Limb (tissue), 2 donors: ENCODE measurements at regions not wholly inside any gene's neighbourhood (a gene's known extent, or its start where the extent isn't known, plus 50 kb on each side); places are given as distances from the start of the nearest gene placed in this dataset.

Experiments
- DNase-seq, 2 donors: peaks; one replicate each; pipeline ENCODE4 v3.0.0-alpha.2; 2016; ENCODE audit errors: extremely low spot score in 2 of 2

- no peak for DNase-seq
These were observed 113.8 kb downstream of the CYB561 start for GRCh38 chr17:63332286-63332685.

DNA sequence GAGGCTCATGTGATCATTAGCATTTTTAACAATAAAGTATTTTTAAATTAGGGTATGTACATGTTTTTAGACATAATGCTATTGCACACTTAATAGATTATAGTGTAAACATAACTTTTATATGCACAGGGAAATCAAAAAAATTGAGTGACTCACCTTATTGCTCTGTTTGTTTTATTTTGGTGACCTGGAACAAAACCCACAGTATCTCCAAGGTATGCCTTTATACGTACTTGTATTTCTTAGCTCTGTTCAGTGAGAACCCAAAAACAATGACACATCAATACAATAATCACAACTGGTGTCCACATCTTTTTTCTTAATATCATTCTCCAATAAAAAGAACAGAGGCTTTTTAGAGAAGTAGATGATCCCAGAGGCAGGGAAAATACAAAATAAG is 112.2 kb downstream of the CYB561 start:
- no peak for DNase-seq

- DNase-seq: no peak
These were observed 110.3 kb downstream of the CYB561 start for GRCh38 chr17:63335831-63336230.

- no peak for DNase-seq
These were observed 108.5 kb downstream of the CYB561 start for GRCh38 chr17:63337579-63337978.

DNA sequence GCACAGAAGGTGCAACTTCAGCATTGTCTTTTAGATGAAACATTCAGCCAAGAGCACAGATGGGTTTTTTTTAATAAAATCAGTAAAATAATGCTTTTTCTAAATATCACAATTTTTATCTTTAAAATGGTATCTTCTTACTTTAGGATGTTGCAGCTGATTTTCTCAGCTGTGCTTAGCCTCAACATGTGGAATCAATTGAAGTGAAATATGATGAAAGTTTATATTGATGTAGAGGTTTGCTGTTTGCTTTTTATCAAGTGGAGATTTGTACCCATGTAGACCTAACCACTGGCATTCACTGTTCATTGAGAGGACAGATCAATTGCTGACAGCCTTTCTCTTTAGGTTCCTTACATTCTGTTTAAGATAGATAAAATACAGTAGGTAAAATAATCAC is 107.8 kb downstream of the CYB561 start:
- DNase-seq: no peak

DNA sequence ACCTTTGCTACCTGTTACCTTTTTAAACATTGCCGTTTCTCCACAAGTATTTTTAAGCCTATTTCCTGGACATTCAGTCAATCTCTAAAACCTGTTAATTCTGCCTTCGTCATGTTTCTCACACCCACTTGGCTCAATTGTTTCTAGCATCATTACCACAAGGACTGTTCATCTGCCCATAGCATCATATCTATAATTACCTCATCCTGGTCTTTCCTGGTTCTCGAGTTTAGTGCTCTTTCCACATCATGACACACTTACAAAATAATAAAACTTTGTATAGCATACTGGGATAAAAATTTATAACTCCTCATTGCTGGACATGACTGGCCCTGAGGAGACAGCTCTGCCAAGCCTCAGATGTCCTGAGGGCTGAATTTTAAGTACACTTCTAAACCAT is 104.8 kb downstream of the CYB561 start:
- no peak for DNase-seq

- no peak for DNase-seq
These were observed 101.7 kb downstream of the CYB561 start for GRCh38 chr17:63344383-63344782.

DNA sequence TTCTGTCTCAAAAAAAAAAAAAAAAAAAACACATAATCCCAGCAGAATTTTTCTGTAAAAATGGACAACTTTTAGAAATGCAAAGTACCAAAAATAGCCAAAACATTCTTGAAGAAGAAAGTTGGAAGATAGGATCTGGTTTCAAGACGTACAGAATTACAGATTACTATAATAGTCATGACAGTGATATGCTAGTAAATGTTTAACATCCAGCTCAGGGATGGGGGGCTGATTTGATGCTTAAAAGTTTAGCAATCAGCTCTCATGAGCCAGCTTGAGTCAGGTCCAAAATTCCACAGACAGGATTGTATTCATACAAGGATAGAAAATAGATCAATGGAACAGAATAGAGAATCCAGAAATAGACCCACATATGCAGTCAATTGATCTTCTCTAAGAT is 100.5 kb downstream of the CYB561 start:
- no peak for DNase-seq

- DNase-seq: no peak
These were observed 98.6 kb downstream of the CYB561 start for GRCh38 chr17:63347475-63347874.

- DNase-seq: no peak
These were observed 96.6 kb downstream of the CYB561 start for GRCh38 chr17:63349478-63350000.

GRCh38 chr17:63350364-63350763 is 95.7 kb downstream of the CYB561 start:
- DNase-seq: no peak

- no peak for DNase-seq
These were observed 91.8 kb downstream of the CYB561 start for GRCh38 chr17:63354256-63354655.

DNA sequence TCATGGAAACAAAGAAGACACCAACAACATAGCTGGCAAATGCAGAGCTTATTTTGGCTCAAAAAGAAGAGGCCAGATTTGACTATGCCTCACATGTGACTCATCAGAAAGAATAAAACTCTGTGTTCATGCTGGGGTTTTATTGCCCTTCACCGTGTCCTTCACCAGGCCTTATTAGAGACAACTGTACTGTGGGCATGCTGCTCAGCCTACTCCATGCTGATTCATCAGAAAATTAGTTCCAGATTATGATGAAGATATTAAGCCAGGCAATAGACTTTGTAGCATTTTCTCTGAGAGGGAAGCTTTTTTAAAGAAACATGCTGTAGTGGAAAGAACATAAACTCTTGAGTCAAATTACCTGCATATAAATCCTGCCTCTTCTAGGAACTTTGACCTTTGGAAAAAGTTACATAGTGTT is 89.8 kb downstream of the CYB561 start:
- no peak for DNase-seq

GRCh38 chr17:63358111-63358839 is 87.8 kb downstream of the CYB561 start:
- DNase-seq: no peak

DNA sequence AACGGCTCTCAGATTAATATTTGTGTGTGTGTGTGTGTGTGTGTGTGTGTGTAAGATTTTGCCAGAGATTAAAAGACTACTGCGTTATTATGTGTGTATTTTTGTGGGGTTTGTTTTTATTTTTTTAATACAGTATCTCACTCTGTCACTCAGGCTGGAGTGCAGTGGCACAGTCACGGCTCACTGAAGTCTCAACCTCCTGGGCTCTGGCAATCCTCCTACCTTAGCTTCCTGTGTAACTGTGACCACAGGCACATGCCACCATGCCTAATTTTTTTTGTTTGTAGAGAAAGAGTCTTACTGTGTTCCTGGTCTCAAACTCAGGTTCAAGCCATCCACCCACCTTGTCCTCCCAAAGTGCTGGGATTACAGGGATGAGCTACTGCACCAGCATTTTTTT is 87.2 kb downstream of the CYB561 start:
- DNase-seq: no peak

DNA sequence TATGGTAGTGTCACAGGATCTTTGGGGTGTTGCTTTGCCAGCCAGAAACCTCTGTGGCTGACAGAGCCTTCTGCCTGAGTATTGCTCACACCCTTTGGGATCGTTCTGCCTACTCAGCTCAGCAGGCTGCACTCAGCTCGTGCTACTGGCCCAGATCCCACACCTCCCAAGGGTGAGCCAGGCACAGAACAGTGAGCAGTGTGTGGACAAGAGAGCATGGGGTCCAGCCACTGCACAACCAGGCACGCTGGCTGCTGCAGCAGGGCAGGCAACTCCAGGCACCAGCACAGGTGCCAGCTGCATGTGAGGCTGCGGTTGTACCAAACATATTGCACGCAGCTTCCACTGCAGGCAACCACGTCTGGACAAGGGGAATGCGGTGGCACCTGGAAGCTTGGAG is 84.9 kb downstream of the CYB561 start:
- no peak for DNase-seq

DNA sequence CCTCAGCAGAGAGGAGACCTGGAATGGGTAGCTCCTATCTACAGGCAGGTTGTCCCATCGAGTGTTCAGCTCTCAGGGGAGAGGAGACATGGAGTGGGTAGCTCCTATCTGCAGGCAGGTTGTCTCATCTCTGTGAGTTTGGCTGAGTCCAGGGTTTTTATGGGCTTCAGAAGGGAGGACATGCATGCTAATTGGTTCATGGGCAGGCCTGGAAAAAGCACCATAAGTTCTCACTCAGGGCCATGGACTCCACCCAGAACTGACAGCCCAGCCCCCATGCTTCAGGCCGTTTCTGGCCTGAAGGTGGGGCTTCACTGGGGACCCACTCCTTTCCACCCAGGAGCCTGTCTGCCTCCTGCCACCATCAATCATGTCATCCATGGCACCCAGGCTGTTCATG is 84.0 kb downstream of the CYB561 start:
- DNase-seq: no peak

GRCh38 chr17:63364387-63364786 is 81.7 kb downstream of the CYB561 start:
- no peak for DNase-seq

DNA sequence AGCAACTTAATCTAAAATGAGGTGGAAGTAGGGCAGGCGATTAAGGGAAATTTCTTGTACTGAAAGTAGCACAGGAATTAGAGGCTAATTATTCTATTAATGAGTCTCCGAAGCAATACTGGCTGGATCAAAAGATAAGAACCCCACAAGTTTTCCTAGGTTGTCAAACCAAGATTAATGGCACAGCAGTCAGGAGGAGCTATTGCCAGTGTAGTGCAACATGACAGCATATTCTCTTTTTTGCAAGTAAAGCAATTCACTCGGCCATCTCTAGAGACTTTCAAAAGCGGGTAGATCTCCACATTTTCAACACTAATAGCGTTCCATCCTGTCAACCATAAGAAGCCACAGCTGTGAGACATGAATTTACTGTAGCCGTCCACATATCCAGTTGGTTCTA is 81.2 kb downstream of the CYB561 start:
- DNase-seq: no peak

GRCh38 chr17:63365366-63366240 is 80.5 kb downstream of the CYB561 start:
- DNase-seq: no peak

DNA sequence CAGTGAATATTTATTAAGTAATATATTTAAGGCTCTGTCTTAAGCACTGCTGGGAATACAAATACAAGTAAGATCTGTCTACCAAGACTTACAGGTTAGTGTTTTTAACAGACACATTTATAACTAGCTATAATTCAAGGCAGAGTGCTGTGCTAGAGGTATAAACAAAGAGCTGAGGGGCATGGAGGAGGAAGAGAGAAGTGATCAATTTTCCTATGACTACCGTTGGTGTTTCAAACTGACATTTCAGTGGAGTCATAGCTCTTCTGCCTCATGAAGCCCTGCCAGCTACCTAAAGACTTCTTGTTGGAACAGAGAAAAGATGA is 79.9 kb downstream of the CYB561 start:
- DNase-seq: no peak

DNA sequence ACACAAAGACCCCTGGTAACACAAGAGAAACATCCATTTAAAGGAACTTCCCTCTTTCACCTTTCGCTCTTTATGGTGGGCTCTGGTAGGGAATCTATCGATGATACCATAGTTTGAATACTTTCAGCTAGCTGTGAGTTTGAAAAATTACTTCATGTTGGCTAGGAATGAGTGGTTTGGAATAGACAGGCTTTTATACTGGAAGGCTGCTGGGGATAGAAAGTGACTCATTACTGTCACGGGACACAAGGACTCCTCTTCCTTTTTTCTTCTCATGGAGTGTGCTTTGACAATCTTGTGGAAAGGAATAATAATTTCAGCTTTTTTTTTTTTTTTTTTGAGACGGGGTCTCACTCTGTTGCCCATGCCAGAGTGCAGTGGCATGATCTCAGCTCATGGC is 76.9 kb downstream of the CYB561 start:
- no peak for DNase-seq

DNA sequence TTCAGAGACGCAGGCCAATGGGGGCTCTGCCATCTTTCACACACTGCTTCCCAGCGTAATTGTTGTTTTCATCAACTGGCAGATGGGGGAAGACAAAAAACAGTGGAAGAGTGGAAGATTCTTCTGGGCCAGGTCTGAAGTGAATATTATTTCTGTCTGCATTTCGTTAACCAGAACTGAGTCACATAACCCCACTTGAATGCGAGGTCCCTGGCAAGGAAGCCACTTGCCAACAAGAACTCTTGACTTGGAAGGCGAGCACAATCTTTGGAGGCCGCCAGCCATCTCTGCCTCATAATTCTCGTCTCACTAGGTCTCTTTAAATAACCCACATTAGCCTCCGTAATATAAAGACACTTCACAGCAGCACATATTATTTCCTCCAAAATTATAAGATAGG is 75.4 kb downstream of the CYB561 start:
- no peak for DNase-seq
